NCI-H460 (cell line): ENCODE measurements at regions not wholly inside any gene's neighbourhood (a gene's known extent, or its start where the extent isn't known, plus 50 kb on each side); places are given as distances from the start of the nearest gene placed in this dataset.

ENCODE experiments used
- DNase-seq: peaks from one replicate; pipeline ENCODE4 v3.0.0-alpha.2; 2016; ENCODE audit warnings: low read depth; ENCODE audit errors: extremely low read depth

DNA sequence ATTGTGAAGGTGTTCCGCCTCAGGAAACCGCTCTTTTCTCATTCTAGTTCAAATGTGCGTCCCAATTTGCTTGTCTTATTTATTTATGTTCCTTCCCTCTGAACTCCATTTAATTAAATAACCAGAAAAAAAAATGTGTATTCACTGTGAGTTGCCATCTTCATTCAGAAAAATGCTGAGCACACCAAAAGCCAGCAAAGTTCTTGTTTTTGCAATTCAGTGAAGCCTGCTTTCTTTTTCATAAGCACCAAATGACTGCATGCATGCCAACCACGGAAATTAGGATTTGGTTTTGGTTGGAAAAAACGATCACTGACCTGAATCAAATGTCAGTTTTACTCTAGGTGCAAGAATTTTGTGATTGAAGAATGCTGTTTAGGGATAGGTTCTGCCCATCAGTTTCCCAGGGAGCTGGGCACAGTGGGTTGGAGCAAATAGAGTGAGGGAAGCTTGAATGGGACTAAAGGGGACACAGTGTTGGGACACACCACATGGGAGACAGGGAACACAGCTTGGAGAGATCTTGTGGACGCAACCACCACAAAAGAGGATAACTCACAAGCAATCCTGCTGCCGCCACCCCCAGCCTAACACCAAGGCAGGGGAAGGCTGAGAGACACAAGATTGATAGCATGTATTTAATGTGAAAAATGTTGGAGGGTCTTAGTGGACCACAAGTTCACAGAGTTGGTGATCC lies 183.4 kb upstream of the GALNT2 start:
- DNase-seq = no peak

DNA sequence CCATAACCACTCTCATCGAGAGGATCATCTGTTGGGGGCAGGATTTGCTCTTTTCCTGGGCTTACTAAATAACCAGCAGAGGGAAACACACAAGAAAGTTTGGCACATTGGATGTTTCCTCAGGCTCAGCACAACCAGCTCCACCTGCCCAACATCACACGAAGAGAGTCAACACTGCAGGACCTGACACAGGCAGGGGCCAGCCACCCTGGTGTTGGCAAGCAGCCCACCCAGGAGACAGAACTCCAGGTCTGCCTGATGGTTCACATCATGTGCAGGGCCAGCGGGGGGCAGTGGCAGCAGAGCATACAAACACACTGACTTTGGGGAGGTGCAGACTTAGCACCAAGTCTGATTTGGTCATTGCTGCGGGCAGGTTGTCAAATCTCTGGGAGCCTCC lies 182.3 kb upstream of the GALNT2 start:
- DNase-seq = no peak

DNA sequence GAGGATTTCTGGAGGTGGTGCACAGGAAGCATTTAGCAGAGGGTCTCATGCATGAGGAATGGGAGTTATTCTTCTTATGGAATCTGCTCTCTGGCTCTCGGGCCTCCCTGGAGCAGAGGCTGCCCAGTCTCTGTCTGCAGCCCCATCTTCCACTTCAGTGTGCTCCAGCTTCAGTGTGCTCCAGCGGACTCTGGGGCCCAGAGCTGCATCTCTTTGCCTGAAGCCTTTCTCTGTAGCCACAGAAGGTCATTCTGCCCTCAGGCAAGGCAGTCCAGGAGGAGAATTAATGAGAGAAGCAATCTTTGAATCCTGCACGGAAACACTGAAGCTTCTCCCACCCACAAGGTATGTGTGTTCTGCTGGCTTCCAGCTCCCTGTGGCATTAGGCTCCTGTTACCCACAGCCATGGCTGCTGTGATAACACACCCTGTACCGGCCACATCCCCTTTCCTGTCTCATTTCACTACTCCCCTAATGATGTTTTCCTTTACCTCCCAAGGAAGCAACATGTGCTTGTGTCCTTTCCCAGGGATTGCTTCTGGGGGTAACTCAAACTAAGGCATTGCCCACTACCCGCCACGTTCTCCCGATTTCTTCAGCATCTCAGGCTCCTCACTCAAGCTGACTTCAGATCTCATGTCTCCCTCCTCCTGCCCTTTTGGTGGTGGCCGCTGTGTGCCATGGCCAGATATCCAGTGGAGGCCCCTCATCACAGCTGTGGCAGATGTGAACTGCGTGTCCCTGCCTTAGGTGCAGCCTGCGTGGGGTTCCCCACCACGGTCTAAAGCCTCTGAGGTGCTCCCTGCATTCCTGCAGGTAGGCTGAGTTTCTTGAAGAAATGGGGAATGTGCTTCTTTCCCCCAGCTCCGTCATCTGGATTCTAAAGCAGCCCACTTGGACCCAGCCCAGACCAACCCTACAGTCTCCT lies 181.2 kb upstream of the GALNT2 start:
- DNase-seq = no peak

GRCh38 chr1:229886636-229887035 lies 180.4 kb upstream of the GALNT2 start:
- no peak for DNase-seq

DNA sequence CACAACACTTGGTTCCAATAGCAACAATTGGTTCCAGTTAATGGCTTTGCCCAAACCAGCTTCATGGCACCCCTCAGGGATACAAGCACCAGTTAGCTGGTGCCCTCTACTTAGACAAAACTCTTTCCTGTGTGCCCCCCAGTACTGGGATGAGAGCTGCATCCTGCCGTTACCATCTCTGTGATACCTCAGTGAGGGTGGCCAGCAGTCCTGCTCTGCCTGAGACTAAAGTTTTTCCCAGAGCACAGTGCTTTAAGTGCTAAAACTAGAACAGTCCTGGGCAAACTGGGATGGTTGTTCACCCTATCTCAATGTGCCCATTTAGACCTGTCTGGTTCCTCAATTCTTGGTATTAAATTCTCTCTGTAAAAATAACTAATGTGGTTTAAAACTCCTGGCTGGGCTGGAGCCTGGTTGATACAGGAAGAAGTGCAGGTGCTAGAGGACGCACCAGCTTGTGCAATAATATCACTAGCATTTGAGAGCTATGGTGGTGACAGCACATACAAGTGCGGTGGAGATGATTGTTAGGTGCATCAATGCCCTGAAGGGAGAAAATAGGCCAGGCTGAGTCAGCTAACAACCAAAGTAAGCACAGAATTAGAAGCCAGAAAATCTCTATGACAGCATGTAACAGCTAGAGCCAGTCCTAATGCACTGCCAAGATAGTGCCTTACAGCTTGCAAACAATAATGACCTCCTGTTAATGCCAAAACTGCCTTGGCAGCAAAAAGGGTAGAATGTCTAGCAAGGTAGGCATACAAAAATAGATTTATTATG lies 179.8 kb upstream of the GALNT2 start:
- DNase-seq = no peak

DNA sequence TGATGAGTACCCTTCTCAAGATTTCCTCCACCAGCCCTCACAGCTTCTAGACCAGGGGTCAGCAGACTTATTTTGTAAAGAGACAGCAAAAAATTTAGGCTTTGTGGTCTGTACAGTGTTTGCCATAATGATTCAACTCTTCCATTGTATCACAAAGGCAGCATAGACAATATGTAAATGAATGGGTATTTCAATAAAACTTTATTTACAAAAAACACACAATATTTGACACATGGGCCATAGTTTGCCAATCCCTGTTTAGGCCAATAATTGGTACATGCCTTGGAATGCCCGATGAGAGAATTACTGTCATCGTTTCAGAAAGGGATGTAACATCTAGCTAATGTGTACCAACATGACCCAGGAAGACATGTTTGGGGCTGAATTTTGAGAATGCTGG lies 178.9 kb upstream of the GALNT2 start:
- no peak for DNase-seq

GRCh38 chr1:229888561-229889001 lies 178.5 kb upstream of the GALNT2 start:
- DNase-seq = no peak

DNA sequence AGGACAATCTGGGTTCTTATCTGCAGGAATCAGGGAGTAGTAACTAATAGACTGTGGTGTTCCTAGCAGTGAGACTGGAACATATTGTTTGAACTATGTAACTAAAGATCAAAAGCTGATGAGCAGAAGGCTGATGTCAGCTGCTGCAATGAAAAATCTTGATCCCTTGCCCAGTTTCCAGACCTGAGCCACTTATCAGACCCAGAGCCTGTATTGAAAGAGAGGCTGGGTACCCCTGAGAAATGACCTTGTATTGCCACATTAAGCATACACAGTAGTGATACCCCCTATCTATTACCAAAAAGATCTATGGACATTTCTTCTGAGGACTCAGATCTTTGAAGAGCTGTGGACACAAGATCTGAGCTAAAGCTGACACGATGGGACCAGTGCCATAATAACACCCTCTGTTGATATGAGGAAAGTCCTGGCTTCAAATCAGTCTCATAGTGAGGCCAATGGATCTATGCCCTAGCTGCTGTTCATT lies 178.0 kb upstream of the GALNT2 start:
- no peak for DNase-seq

DNA sequence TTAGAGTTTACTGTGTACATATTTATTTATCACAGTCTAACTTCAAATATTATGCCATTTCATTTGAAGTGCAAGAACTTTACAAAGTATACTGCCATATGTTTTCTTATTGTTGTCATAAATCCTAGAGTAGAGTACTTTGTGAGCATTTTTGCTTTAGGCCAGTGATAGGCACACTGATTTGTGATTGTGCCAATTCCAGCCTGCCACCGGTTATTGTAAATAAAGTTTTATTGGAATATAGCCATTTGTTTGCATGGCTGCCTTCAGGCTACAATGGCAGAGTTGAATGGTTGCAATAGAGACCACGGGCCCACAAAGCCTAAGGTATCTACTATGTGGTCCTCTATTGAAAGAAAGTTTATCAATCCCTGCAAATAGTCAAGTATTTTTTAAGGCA lies 175.8 kb upstream of the GALNT2 start:
- DNase-seq = no peak

DNA sequence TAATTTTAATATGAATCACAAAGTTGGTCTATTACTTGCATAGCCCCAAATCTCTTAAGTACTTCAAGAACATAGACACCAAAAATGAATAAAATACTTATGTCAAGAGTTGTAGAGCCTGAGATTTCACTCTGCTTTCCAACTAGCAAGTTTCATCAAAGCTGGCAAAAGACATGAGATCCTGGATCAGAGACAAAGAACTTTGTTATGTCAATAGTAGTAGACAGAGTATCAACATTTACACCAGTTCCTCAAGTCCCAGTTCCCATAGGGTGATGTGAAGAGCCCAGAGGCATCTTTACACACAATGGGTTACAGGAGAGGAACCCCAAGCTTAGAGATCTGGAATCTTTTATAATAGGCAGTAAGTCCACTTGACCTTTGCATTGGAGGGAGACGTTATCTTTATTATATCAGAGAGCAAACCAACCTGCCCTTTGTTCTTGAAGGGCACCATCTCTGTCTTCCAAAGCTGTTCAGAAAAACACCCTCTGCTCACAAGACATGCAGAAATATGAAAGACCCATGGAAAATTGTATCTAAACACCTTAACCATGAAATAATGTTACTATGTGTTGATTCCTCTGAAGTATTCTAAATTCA lies 174.4 kb upstream of the GALNT2 start:
- DNase-seq = no peak

DNA sequence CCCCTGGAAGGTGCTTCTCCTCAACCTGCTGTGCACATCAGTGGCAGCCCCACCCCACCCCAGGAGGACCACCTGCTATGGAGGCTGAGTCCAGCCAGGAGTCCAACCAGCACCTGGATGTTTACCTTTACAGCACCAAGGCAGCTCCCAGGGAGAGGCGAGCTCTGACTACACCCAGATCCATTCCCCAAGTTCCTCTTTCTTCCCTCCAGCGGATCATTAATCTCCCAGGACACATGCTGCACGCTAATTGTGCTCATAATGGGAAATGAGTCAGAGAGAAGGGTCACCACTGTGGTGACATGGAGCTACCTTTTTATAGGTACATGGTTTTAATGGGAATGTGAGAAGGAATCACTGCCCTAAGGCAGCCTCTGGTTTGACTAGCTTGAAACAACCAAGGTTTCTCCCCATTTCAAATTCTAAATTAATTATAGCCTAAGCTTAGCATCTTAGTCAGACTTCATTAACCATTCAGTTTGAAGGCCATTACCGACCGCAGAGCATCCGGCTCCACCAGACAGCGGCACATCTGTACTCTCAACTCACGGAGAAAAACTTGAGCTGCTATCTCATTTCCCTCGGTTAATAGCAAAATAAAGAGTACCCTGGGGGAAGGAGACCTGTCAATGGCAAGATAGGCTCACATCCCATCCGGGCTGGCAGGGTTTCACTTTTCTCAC lies 173.1 kb upstream of the GALNT2 start:
- DNase-seq = no peak

GRCh38 chr1:229894532-229894931 lies 172.5 kb upstream of the GALNT2 start:
- DNase-seq = no peak

DNA sequence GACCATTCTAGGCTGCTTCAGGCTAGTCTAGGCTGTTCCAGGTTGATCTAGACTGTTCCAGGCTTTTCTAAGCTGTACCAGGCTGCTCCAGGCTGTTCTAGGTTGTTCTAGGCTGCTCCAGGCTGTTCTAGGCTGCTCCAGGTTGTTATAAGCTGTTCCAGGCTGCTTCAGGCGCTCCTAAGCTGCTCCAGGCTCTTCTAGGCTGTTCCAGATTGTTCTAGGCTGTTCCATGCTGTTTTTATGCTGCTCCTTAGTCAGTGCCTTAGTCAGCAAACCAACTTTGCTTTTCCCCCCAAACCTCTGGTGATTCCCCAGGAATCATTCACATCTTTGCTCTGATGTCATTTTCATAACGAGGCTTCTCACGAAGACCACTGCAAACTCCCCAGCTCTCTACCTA lies 171.4 kb upstream of the GALNT2 start:
- no peak for DNase-seq

GRCh38 chr1:229896306-229896705 lies 170.7 kb upstream of the GALNT2 start:
- no peak for DNase-seq

GRCh38 chr1:229896861-229897260 lies 170.2 kb upstream of the GALNT2 start:
- DNase-seq = no peak

- no peak for DNase-seq
These were observed 169.5 kb upstream of the GALNT2 start for GRCh38 chr1:229897501-229897900.

DNA sequence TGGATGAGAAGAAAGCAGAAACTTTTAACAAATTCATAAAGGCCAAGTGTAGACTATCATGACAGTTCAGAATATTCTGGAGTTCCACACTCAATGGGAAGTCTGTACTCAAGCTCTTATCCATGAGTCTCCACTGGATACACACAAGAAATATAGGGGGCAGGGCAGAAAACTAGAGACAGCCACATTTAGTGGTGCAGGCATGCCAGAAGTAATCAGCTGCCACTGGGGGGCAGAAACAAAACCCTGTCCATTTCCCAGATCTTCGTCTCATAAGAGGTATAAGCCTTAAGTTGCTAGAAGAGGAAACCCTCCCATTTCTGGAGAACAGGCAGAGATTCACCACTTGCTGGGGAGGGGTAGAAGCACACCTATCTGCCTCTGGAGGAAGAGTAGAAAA lies 166.8 kb upstream of the GALNT2 start:
- no peak for DNase-seq

DNA sequence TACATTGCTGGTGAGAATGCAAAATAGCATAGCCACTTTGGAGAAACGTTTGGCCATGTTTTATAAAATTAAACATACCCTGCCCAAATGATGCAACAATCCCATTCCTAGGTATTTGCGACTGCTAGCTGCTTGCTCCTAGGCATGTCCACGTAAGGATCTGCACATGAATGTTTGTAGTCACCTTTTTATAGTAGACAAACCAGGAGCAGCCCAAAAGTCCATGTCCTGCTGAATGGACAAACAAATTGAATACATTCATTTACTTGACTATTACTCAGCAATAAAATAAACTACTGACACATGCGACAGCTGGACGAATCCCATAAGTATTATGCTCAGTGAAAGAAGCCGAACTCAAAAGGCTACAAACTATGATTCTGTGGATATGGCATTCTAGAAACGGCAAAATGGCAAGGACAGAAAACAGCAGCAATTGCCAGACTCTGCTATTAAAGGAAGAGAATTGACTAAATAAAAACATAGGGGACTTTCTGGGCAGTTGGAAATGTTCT lies 161.9 kb upstream of the GALNT2 start:
- no peak for DNase-seq

- no peak for DNase-seq
These were observed 161.4 kb upstream of the GALNT2 start for GRCh38 chr1:229905652-229906051.
